H1 (cell line): ENCODE measurements at regions not wholly inside any gene's neighbourhood (a gene's known extent, or its start where the extent isn't known, plus 50 kb on each side); places are given as distances from the start of the nearest gene placed in this dataset.

ENCODE experiments used
- BACH1 ChIP-seq: IDR thresholded peaks from 2 replicates; pipeline ENCODE4 v1.6.1; 2012; ENCODE audit warnings: low read length, improper control_type of control experiment
- CBX5 ChIP-seq: fragments of 300-800, 300-1000 bp; sonication (generic); IDR thresholded peaks from 2 replicates; pipeline ENCODE4 v1.7.1; 2016; ENCODE audit warnings: antibody characterized with exemption, low read length, low read depth
- JUN ChIP-seq: IDR thresholded peaks from 2 replicates; pipeline ENCODE4 v1.6.1; 2011; ENCODE audit warnings: low read depth, mild to moderate bottlenecking, improper control_type of control experiment, low read length
- NANOG ChIP-seq: IDR thresholded peaks from 2 replicates; pipeline ENCODE4 v1.6.1; 2011; ENCODE audit warnings: low read length, low read depth, mild to moderate bottlenecking, inconsistent platforms; ENCODE audit not compliant: insufficient read depth, poor library complexity, severe bottlenecking
- RBBP5 ChIP-seq: IDR thresholded peaks from 2 replicates; pipeline ENCODE4 v1.7.1; 2012; ENCODE audit warnings: low read depth, mild to moderate bottlenecking, inconsistent platforms, low read length, moderate library complexity, borderline replicate concordance
- RNF2 ChIP-seq: fragments of 200-900, 300-1000 bp; sonication (generic); IDR thresholded peaks from 2 replicates; pipeline ENCODE4 v1.7.1; 2016; ENCODE audit warnings: borderline replicate concordance, low read depth, mild to moderate bottlenecking, antibody characterized with exemption, low read length; ENCODE audit not compliant: poor library complexity, severe bottlenecking; ENCODE audit errors: missing control alignments
- SP1 ChIP-seq: IDR thresholded peaks from 2 replicates; pipeline ENCODE4 v1.6.1; 2011; ENCODE audit warnings: low read depth, low read length
- TF ChIP-seq, protein P1 (sequence below): fragments of 300-600 bp; sonication (generic); IDR thresholded peaks from 2 replicates; pipeline ENCODE4 v1.7.1; 2012; ENCODE audit warnings: low read length, moderate library complexity, mild to moderate bottlenecking, inconsistent platforms; ENCODE audit not compliant: insufficient replicate concordance
- TF ChIP-seq, protein P2 (sequence below), 3 experiments: IDR thresholded peaks; 1 replicate in 2 of 3; 2 replicates in 1 of 3; pipeline versions ENCODE4 v1.5.1 to v1.6.1; 2011; ENCODE audit warnings: low read length in 3 of 3, mild to moderate bottlenecking in 3 of 3, inconsistent platforms in 2 of 3, low read depth in 1 of 3, moderate library complexity in 1 of 3; ENCODE audit not compliant: insufficient read depth in 1 of 3; ENCODE audit errors: control extremely low read depth in 1 of 3

DNA sequence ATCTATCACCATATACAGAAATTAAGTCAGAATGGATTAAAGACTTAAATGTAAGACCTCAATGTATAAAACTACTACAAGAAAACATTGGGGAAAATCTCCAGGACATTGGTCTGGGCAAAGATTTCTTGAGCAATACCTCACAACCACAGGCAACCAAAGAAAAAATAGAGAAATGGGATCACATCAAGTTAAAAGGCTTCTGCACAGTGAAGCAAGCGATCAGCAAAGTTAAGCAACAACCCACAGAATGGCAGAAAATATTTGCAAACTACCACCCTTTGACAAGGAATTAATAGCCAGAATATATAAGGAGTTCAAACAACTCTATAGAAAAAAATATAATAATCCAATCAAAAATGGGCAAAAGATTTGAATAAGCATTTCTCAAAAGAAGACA, 236.9 kb upstream of the EMCN start (continued):
- TF ChIP-seq, protein P1, sequence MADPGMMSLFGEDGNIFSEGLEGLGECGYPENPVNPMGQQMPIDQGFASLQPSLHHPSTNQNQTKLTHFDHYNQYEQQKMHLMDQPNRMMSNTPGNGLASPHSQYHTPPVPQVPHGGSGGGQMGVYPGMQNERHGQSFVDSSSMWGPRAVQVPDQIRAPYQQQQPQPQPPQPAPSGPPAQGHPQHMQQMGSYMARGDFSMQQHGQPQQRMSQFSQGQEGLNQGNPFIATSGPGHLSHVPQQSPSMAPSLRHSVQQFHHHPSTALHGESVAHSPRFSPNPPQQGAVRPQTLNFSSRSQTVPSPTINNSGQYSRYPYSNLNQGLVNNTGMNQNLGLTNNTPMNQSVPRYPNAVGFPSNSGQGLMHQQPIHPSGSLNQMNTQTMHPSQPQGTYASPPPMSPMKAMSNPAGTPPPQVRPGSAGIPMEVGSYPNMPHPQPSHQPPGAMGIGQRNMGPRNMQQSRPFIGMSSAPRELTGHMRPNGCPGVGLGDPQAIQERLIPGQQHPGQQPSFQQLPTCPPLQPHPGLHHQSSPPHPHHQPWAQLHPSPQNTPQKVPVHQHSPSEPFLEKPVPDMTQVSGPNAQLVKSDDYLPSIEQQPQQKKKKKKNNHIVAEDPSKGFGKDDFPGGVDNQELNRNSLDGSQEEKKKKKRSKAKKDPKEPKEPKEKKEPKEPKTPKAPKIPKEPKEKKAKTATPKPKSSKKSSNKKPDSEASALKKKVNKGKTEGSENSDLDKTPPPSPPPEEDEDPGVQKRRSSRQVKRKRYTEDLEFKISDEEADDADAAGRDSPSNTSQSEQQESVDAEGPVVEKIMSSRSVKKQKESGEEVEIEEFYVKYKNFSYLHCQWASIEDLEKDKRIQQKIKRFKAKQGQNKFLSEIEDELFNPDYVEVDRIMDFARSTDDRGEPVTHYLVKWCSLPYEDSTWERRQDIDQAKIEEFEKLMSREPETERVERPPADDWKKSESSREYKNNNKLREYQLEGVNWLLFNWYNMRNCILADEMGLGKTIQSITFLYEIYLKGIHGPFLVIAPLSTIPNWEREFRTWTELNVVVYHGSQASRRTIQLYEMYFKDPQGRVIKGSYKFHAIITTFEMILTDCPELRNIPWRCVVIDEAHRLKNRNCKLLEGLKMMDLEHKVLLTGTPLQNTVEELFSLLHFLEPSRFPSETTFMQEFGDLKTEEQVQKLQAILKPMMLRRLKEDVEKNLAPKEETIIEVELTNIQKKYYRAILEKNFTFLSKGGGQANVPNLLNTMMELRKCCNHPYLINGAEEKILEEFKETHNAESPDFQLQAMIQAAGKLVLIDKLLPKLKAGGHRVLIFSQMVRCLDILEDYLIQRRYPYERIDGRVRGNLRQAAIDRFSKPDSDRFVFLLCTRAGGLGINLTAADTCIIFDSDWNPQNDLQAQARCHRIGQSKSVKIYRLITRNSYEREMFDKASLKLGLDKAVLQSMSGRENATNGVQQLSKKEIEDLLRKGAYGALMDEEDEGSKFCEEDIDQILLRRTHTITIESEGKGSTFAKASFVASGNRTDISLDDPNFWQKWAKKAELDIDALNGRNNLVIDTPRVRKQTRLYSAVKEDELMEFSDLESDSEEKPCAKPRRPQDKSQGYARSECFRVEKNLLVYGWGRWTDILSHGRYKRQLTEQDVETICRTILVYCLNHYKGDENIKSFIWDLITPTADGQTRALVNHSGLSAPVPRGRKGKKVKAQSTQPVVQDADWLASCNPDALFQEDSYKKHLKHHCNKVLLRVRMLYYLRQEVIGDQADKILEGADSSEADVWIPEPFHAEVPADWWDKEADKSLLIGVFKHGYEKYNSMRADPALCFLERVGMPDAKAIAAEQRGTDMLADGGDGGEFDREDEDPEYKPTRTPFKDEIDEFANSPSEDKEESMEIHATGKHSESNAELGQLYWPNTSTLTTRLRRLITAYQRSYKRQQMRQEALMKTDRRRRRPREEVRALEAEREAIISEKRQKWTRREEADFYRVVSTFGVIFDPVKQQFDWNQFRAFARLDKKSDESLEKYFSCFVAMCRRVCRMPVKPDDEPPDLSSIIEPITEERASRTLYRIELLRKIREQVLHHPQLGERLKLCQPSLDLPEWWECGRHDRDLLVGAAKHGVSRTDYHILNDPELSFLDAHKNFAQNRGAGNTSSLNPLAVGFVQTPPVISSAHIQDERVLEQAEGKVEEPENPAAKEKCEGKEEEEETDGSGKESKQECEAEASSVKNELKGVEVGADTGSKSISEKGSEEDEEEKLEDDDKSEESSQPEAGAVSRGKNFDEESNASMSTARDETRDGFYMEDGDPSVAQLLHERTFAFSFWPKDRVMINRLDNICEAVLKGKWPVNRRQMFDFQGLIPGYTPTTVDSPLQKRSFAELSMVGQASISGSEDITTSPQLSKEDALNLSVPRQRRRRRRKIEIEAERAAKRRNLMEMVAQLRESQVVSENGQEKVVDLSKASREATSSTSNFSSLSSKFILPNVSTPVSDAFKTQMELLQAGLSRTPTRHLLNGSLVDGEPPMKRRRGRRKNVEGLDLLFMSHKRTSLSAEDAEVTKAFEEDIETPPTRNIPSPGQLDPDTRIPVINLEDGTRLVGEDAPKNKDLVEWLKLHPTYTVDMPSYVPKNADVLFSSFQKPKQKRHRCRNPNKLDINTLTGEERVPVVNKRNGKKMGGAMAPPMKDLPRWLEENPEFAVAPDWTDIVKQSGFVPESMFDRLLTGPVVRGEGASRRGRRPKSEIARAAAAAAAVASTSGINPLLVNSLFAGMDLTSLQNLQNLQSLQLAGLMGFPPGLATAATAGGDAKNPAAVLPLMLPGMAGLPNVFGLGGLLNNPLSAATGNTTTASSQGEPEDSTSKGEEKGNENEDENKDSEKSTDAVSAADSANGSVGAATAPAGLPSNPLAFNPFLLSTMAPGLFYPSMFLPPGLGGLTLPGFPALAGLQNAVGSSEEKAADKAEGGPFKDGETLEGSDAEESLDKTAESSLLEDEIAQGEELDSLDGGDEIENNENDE, result no peak
- TF ChIP-seq, protein P2, sequence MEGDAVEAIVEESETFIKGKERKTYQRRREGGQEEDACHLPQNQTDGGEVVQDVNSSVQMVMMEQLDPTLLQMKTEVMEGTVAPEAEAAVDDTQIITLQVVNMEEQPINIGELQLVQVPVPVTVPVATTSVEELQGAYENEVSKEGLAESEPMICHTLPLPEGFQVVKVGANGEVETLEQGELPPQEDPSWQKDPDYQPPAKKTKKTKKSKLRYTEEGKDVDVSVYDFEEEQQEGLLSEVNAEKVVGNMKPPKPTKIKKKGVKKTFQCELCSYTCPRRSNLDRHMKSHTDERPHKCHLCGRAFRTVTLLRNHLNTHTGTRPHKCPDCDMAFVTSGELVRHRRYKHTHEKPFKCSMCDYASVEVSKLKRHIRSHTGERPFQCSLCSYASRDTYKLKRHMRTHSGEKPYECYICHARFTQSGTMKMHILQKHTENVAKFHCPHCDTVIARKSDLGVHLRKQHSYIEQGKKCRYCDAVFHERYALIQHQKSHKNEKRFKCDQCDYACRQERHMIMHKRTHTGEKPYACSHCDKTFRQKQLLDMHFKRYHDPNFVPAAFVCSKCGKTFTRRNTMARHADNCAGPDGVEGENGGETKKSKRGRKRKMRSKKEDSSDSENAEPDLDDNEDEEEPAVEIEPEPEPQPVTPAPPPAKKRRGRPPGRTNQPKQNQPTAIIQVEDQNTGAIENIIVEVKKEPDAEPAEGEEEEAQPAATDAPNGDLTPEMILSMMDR (IDR thresholded peaks at IDR 0.05; ENCODE audit: control extremely low read depth in 1 of 3, insufficient read depth in 1 of 3, low read depth in 1 of 3, low read length in 3 of 3), result no peak
- no peak for TF ChIP-seq RNF2
- TF ChIP-seq NANOG, result no peak
- TF ChIP-seq BACH1, result no peak
- no peak for TF ChIP-seq SP1
- no peak for TF ChIP-seq RBBP5
- no peak for TF ChIP-seq CBX5
- no peak for TF ChIP-seq JUN
